ENCODE measurements at regions not wholly inside any gene's neighbourhood (a gene's known extent, or its start where the extent isn't known, plus 50 kb on each side); places are given as distances from the start of the nearest gene placed in this dataset.
"Not testable (repeated sequence)": the region's sequence is repeated elsewhere in the genome, so short reads cannot be mapped to it uniquely, and the experiment has no call there.

DNA sequence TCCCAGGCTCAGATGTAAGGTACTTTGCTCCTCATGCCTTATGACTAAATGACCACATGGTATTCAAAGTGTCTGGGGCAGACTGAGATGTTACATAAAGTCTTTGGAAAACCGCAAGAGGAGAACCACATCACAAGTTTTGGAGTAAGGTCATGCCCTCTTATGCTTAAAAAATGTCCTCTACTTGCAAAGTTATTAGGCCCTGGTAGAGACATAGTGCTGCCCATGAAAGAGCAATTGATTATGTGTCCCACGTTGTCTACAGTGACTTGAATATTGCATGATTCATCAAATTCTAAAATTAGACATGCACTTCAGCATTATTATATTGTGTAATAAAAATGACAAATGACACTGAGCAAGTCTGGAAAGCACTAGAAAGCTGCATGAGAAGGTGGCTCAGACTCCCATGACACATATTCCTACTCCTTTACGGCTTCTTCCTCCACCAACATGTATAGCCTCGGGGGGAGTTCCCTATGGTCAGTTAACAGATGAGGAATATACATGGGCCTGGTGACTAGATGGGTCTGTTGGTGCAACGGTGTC lies 602.6 kb upstream of the VRK2 start:
- no peak for DNase-seq

DNA sequence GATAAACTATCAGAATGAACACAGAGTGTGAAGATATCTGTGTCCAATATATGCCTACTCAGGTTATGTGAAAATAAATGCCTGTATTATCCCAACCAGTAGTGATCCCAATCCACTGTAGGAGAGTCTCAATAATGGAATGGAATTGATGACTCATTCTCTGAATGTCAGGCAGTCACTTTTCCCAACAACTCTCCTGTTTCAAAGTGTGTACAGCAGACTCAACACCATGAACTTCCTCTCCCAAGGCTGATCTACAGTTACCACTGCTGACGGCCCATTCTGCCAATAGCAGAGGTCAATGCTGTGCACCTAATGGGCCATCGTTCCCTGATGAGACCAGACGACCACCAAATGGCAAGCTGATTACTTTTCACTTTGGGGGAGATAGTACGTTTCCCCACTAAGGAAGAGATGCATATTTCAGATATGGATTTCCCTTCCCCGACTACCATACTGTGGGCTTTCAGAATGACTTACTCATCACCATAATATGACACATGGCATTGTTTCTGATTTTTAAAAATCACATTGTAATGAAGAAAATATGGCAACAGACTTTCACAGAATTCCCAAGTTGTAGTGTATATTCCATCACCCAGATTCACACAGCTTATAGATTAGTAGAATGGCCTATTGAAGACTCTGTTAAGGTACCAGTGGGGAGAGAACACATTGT lies 601.7 kb upstream of the VRK2 start:
- DNase-seq = no peak

DNA sequence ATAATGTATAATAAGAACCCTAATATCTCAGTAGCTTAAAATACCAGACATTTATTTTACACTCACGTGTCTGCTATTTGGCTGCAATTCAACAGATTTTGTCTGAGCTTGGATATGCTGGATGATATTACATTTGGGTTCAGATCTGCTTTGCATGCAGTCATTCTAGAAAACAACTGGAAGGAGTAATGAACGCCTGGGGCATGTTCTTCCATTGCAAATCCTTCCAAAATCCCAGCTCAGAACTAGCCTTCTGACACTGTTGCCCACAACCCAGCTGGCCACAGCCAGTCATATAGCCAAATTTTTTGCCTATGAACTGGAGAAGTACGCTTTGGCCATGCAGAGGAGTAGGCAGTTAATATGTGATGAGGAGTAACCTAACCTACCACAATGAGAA lies 597.8 kb upstream of the VRK2 start:
- no peak for DNase-seq

GRCh38 chr2:57450170-57450569 lies 596.4 kb upstream of the VRK2 start:
- no peak for DNase-seq

- DNase-seq = no peak
Measured at GRCh38 chr2:57452634-57453033, 594.0 kb upstream of the VRK2 start.

- no peak for DNase-seq
Measured at GRCh38 chr2:57453945-57454344, 592.7 kb upstream of the VRK2 start.

GRCh38 chr2:57460396-57461276 lies 586.0 kb upstream of the VRK2 start:
- no peak for DNase-seq

DNA sequence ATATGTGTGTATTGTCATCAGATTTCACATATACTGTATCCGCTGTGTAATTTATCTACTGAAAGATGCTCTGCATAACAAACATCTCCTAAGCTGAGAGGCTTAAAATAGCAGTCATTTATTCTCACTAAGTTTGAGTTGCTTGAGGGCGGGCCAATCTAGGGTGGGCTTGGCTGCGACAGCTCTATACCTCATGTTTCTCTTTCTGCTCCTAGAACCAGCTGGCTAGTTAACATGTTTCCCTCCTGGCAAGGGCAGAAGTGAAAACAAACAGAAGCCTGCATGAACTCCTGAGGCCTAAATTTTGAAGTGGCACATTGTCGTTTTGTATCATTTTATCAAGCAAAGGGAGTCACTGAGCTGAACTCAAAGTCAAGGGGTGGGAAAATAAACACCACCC lies 585.0 kb upstream of the VRK2 start:
- DNase-seq = no peak

DNA sequence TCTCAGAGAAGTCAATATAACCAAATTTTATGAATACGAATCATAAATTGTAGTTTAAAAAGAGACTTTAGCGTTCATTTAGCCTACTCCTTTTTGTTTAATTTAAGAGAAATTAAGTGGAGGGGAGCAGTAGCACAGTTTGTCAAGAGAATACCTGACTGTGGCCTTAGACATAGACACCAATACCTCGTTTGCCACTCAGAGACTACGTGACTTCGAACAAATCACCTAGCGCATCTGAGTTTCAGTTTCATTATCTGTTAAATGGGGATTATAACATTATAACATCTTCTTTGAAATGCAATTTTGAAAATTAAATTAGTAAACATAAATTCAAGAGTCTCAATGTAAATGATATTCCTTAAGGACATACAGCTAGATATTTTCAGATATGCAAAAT lies 581.5 kb upstream of the VRK2 start:
- DNase-seq = no peak

DNA sequence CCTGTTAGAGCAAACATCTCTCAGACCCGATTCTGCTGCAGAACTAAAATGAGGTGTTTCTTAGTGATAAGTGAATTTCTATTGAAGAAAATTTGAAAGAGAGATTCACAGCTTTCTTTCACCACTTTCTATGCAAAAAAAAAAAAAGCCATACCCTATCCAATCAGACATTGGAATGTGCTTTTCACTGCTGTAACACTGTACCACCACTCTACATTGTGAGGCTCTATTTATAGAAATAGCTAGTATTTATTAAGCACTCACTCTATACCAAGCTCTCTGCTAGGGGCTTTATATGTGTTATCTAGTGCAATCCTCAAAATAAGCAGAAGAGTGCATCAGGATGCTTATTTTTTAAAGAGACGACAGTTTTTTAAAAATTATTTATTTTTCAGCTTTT lies 580.6 kb upstream of the VRK2 start:
- DNase-seq = no peak

- DNase-seq = no peak
Measured at GRCh38 chr2:57475391-57475790, 571.2 kb upstream of the VRK2 start.

- no peak for DNase-seq
Measured at GRCh38 chr2:57479981-57480380, 566.6 kb upstream of the VRK2 start.

GRCh38 chr2:57488061-57488460 lies 558.5 kb upstream of the VRK2 start:
- DNase-seq = no peak

GRCh38 chr2:57490741-57491140 lies 555.9 kb upstream of the VRK2 start:
- DNase-seq = no peak

GRCh38 chr2:57491213-57491612 lies 555.4 kb upstream of the VRK2 start:
- no peak for DNase-seq

- not testable (repeated sequence) for DNase-seq
Measured at GRCh38 chr2:57493966-57494365, 552.6 kb upstream of the VRK2 start.

DNA sequence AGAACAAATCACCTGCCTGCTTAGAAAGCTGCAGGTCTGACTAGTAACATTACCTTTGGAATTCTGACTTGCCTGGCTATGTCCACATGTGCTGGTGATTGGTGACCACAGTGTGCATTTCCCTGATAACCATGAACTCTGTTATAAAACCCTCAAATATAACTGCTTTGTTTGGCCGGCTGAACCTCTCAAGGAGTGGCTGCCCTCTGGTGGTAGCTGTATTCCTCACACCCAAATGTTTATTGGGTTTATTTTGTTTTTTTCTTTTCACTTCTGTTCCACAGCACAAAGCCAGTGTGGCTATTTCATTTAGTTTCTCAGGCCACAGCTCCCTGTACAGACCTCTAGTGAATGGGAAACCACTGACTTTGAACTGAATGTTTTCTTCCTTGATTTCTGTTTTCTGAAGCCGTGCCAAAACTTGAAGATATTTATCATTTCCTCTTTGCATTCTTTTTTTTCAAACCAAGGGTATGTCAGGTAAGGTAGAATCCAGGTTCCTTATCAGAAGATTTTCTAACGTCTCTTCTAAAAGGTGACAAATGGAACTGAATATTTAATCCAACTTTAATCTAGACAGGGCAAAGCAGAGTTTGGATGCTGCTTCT lies 549.0 kb upstream of the VRK2 start:
- DNase-seq = peak; percentile 70

GRCh38 chr2:57504787-57505186 lies 541.8 kb upstream of the VRK2 start:
- no peak for DNase-seq

- DNase-seq = no peak
Measured at GRCh38 chr2:57509189-57509588, 537.4 kb upstream of the VRK2 start.

DNA sequence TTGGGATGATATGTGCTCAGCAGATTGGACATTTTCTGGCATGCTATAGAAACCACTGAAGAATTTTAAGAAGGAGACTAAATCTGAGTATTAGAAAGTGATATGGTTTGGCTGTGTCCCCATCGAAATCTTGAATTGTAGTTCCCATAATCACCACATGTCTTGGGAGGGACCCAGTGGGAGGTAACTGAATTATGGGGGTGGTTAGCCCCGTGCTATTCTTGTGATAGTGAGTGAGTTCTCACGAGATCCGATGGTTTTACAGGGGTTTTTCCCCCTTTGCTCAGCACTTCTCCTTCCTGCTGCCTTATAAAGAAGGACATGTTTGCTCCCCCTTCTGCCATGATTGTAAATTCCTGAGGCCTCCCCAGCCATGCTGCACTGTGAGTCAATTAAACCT lies 535.9 kb upstream of the VRK2 start:
- DNase-seq = no peak

GRCh38 chr2:57515366-57515765 lies 531.2 kb upstream of the VRK2 start:
- no peak for DNase-seq

- peak; percentile 63 for DNase-seq
Measured at GRCh38 chr2:57516698-57517340, 529.8 kb upstream of the VRK2 start.

DNA sequence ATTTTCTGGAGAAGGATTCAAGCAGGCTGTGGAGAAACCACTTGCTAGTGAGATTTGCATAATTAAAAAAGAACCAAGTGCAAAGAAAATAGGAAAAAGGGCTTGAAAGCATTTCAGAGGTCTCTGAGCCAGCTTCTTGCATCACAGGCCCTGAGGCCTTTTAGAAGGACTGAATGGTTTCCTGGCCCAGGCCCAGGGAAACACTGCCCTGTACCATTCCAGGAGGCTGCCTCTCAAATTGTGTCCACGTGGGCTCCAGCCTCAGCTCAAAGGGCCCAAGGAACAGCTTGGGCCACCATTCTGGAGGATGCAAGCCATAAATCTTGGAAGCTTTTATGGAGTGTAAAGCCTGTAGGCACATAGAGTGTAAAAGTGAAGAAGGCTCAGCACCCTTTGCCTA lies 523.3 kb upstream of the VRK2 start:
- no peak for DNase-seq
